ENCODE measurements at regions not wholly inside any gene's neighbourhood (a gene's known extent, or its start where the extent isn't known, plus 50 kb on each side); places are given as distances from the start of the nearest gene placed in this dataset.

- ChIA-PET POLR2A (no interaction called here), CTCF (no interaction called here)
- Histone ChIP-seq H3K36me3 (ENCODE audit: control insufficient read depth, insufficient read depth, low read length) (no peaks in the 10 kb centered on the region), H3K9me3 (ENCODE audit: control insufficient read depth, insufficient read depth, low read depth, low read length) (no peaks in the 10 kb centered on the region), H3K27me3 (ENCODE audit: control insufficient read depth, insufficient read depth, low read length) (no peaks in the 10 kb centered on the region), H3K4me1 (ENCODE audit: control insufficient read depth, insufficient read depth, low read length) (no peaks in the 10 kb centered on the region; the same call in 1 of the 2 replicates), H3K27ac (ENCODE audit: low read length) (no peak overlapping the region), H3K4me3 (ENCODE audit: low read depth in 2 of 2, low read length in 2 of 2) (no peak overlapping the region)
- no peak for DNase-seq (ENCODE audit: low read depth, low spot score)
- intact Hi-C loops (cut with micrococcal nuclease; ENCODE audit: unreplicated experiment) (no loop called here), in situ Hi-C loops (cut with HindIII; ENCODE audit: low pct_unique_long_range_greater_than_20kb, low sequenced_read_pairs) (no loop called here)
- no TSS peak for BruUV-seq (replicated peaks)
- ATAC-seq = no peak
- no peak for TF ChIP-seq REST (IDR thresholded peaks at IDR 0.05; ENCODE audit: insufficient read depth in 1 of 2, low read depth in 2 of 2, low read length in 1 of 2)
- TF ChIP-seq SIN3A (IDR thresholded peaks at IDR 0.05; ENCODE audit: borderline replicate concordance, insufficient read depth, low read depth, low read length) = no peak
- no peak for TF ChIP-seq CTCF (IDR thresholded peaks at IDR 0.05)
- TF ChIP-seq TCF7L2 (IDR thresholded peaks at IDR 0.05; ENCODE audit: low read depth, low read length) = no peak
- no peak for TF ChIP-seq POLR2AphosphoS5 (IDR thresholded peaks at IDR 0.05; ENCODE audit: low read depth, low read length)
Measured at GRCh38 chr16:86041807-86042206, 142.8 kb downstream of the IRF8 start.

GRCh38 chr16:86042393-86042792, 143.4 kb downstream of the IRF8 start:
- Histone ChIP-seq H3K27ac (ENCODE audit: low read length) (no peak overlapping the region), H3K4me1 (ENCODE audit: control insufficient read depth, insufficient read depth, low read length) (no peaks in the 10 kb centered on the region; the same call in 1 of the 2 replicates), H3K27me3 (ENCODE audit: control insufficient read depth, insufficient read depth, low read length) (no peaks in the 10 kb centered on the region), H3K4me3 (ENCODE audit: low read depth in 2 of 2, low read length in 2 of 2) (no peak overlapping the region), H3K36me3 (ENCODE audit: control insufficient read depth, insufficient read depth, low read length) (no peaks in the 10 kb centered on the region), H3K9me3 (ENCODE audit: control insufficient read depth, insufficient read depth, low read depth, low read length) (no peaks in the 10 kb centered on the region)
- BruUV-seq (replicated peaks) = no TSS peak
- POLR2A ChIA-PET = no interaction called here
- DNase-seq (ENCODE audit: low read depth, low spot score) = no peak
- TF ChIP-seq CTCF (IDR thresholded peaks at IDR 0.05) (no peak), SIN3A (IDR thresholded peaks at IDR 0.05; ENCODE audit: borderline replicate concordance, insufficient read depth, low read depth, low read length) (no peak), TCF7L2 (IDR thresholded peaks at IDR 0.05; ENCODE audit: low read depth, low read length) (no peak), POLR2AphosphoS5 (IDR thresholded peaks at IDR 0.05; ENCODE audit: low read depth, low read length) (no peak), REST (IDR thresholded peaks at IDR 0.05; ENCODE audit: insufficient read depth in 1 of 2, low read depth in 2 of 2, low read length in 1 of 2) (no peak)
- in situ Hi-C loops (cut with HindIII; ENCODE audit: low pct_unique_long_range_greater_than_20kb, low sequenced_read_pairs) = no loop called here
- ATAC-seq = no peak
- CTCF ChIA-PET = no interaction called here
- intact Hi-C loops (cut with micrococcal nuclease; ENCODE audit: unreplicated experiment) = no loop called here

Measured in Panc1 (cell line).